Endothelial cell of hepatic sinusoid (primary cell): ENCODE measurements at regions not wholly inside any gene's neighbourhood (a gene's known extent, or its start where the extent isn't known, plus 50 kb on each side); places are given as distances from the start of the nearest gene placed in this dataset.
"Not testable (repeated sequence)": the region's sequence is repeated elsewhere in the genome, so short reads cannot be mapped to it uniquely, and the experiment has no call there.

ENCODE experiments used
- in situ Hi-C: cut with HindIII; loops from 2 replicates; pipeline ENCODE4 v1.10.0; 2017; ENCODE audit warnings: low sequenced_read_pairs

DNA sequence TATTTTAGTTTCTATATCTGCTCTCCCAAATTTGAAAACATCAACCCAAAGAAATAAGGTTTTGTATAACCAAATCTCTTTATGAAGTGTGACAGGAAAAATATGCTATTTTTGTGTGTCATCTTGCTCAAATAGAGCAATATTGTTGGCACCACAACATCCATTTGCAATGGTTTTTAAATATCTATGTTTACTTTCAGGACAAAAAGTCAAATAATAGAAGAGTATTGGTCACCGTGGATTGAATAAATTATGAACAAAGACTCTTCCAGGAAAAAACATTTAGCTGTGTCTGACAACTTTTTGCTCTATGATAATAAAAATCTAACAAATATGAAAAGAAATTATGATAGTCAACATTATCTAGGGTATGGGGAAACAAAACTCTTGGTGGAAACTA, 439.2 kb downstream of the BTG1 start:
- in situ Hi-C loops = no loop called here

- in situ Hi-C loops = no loop called here
These were observed 441.2 kb downstream of the BTG1 start for GRCh38 chr12:91704446-91704845.

DNA sequence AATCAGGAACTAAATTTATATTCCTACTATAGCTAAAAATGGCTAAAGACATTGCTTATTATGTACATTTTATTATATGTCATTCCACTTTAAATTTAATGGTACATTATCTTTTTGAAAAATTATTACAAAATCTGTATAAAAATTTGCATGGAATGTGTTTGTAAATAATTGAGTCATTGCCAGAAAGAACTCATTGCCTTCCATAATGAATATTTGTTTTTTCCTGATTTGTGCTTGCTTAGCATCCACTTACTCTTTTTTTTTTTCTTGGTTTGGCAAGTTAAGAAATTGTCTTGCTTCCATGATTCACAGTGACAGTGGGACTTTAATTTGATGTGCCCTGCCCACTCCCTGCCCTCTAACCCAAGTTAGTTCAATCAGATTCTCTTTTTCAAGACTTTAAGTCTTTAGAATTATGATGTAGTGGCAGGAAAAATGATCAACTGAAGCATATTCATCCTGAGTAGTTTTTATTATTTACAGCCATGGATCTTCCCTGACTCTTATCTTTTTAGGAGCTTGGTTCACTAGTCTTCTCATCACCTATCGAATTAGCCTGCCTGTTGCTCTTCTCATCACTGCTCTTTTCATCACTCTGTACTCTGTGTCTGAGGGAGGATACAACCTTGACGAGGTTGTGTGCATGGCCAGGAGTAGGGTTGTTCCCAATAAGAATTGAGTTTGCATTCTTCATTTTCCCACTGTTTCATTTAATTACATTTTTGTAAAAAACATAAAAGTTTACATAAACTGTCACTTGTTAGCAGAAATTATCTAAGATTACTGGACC, 442.0 kb downstream of the BTG1 start:
- in situ Hi-C loops = no loop called here

- in situ Hi-C loops = no loop called here
These were observed 442.7 kb downstream of the BTG1 start for GRCh38 chr12:91702843-91703425.

DNA sequence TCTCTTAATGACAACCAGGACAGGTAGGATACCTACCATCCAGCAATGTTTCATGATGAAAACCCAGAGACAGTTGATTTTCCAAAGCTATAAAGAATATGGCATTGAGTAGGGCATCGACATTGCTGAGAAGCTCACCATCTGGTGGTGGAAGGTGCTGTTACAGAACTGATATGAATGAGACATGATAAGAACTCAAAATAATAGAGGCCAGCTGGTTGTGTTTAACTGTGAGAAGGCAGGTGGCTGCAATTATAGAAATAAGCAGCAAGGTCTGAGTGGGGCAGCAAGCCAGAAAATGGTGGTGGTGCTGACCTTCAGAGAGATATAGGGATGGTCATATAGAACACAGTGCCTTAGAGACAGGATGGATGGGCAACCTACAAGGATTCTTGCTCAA, 449.7 kb downstream of the BTG1 start:
- in situ Hi-C loops = no loop called here

- in situ Hi-C loops = not testable (repeated sequence)
These were observed 450.2 kb downstream of the BTG1 start for GRCh38 chr12:91695406-91695805.

DNA sequence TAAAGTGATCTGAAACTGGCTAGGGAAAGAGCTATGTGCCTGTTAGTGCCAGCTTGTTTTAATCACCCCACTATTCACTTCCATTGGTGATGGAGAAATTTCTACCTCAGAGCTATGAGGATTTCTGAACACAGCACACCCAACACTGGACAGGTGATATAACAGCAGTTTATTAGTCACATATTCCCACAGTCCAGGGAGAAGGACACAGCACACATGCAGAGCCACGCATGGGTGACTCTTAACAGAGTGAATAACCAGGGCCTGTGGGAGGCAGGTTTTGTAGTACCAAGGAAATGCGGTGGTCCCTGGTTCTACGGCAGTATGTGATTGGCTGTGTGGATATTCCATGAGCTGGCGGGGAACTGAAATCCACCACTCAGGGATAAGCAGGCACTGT, 455.1 kb downstream of the BTG1 start:
- in situ Hi-C loops = no loop called here

DNA sequence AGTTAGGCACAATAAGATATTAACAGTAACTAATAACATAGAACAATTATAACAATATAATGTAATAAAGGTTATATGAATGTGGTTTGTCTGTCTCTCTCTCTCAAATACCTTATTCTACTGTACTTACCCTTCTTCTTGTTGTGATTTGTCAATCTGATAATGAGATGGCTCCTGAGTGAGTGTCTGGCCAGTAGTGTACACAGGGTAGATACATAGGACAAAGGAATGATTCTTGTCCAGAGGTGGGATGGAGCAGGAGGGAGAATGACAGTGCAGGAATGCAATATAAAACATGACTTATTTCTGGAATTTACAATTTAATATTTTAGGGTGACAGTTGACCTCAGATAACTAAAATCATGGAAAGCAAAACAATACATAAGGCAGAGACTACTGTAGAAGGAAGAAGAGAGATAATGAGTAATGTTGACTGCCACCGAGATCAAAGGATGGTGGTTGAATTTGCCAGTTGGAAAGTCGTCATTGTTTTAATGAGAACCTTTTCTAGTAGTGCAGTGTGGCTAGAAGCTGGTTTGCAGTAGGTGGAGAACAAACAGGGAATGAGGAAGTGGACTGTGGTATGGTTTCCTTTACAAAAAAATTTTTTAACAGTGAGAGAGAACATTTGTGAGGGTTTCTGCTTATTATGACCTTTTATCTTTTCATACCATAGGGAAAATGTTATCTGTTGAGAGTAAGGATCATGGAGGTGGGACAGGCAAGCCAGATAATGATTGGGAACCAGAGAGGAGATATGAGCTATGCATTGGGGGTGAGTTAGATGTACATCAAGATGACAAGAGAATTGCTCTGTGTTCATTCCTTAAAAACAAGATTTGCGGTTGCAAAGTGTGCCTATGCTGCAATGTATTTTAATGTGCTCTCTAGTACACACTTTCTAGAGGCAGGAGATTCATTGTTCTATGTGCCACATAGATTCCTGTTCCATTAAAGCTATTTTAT, 458.3 kb downstream of the BTG1 start:
- in situ Hi-C loops = no loop called here

DNA sequence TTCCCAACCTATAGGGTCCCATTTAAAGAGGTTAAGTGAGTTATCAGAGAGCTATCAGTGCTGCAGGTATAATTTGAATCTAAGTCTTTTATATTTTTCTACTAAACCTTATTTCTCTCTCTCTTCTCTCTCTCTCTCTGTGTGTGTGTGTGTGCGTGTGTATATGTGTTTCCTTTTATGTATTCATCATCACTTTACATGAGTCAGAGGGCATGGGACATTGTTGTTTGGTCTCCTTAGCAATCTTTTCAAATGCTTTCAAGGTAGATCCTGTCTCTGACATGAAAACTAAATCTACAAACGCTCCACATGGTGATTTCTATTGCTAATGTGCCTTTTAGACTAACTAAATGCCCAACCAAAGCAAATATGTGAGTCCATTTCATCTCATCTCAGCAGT, 459.7 kb downstream of the BTG1 start:
- in situ Hi-C loops = no loop called here

DNA sequence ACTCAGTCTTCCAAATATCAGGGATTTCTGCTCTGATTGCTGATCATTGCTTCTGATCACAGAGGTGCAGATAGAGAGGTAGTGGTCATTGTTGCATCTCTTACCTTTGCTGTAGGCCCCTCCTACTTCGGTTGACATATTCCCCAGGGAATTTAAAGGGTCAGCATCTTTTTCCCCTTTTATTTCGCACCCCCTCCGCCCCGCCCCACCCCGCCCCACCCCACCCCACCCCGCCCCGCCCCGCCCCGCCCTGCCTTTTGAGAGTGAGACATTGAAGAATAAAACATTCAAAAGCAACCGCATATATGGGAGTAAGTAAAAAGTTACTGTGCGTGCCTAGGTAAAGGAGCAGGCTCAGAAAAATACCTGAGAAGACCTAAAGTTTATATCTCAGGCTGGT, 463.9 kb downstream of the BTG1 start:
- in situ Hi-C loops = no loop called here

GRCh38 chr12:91680864-91681263, 464.8 kb downstream of the BTG1 start:
- in situ Hi-C loops = no loop called here

DNA sequence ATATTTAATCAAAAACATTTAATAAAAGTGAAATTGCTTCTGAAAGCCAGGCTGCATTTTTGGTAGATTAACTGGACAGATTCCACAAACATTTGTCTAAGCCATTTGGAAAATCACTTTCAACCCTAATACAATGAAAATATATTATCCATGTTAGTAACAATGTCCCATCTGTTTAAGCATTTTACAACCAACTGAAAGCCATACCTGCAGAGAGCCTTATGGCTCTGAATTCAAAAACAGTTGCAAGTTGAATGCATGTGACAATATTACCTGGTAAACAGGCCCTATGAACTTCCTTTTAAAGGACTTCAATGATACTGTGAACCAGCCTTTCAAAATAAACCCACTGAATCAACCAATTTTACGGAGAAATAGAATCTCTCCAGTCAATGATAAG, 468.1 kb downstream of the BTG1 start:
- in situ Hi-C loops = no loop called here

DNA sequence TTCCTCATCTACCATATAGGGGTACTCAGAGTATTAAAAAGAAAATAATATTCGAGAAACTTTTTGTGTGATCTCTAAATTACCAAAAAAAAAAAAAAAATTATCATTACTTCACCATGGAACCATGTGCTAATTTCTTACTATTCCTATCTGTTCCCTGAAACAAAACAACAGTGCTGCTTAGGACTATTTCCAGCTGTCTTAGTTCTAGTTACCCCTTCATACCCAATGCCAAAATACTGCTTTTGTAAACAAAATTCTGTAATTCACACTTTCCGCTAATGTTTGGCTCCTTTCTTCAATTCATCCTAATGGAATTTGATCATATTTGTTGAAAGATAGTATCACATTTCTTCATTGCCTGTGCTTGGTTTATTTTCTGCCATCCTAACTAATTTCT, 470.2 kb downstream of the BTG1 start:
- in situ Hi-C loops = no loop called here

- in situ Hi-C loops = loop anchor here (5.0 kb wide), 1 partner anchor 45 kb away; no protein-coding TSS in a partner anchor
These were observed 473.5 kb downstream of the BTG1 start for GRCh38 chr12:91672130-91672529.

DNA sequence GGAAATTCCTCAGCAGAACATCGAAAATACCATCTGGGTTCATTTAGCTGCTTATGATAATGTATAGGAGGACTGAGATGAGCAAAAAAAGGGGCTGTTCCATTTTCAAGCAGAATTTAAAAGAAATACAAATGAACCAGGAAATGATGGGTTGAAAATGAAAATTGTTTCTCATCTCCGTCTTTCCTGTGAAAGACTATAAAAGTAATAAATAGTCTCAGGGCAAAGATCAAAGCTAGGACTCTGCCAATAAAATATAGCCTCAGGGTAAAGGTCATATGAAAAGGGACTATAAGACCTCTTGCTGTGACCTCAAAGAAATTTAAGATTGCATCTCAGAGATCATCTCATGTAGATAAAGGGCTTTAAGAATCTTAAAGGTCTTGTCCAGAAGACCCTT, 478.0 kb downstream of the BTG1 start:
- in situ Hi-C loops = no loop called here

GRCh38 chr12:91663744-91664143, 481.1 kb upstream of the DCN start:
- in situ Hi-C loops = no loop called here

GRCh38 chr12:91663310-91663709, 480.7 kb upstream of the DCN start:
- in situ Hi-C loops = no loop called here

DNA sequence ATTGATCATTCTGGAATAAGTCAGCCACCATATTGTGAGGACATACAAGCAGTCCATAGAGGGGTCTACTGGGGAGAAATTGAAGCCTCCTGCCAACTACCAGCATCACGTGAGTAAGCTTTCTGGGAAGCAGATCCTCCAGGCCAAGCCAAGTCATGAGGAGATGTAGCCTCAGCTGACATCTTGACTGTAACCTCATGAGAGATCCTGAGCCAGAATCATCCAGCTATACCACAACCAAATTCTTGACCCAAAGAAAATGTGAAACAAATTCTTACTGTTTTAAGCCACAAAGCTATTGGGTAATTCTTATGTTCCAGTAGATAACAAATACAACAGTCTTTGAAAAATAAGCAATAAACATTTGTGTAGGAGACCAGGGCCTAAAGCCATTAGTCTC, 479.4 kb upstream of the DCN start:
- in situ Hi-C loops = no loop called here

DNA sequence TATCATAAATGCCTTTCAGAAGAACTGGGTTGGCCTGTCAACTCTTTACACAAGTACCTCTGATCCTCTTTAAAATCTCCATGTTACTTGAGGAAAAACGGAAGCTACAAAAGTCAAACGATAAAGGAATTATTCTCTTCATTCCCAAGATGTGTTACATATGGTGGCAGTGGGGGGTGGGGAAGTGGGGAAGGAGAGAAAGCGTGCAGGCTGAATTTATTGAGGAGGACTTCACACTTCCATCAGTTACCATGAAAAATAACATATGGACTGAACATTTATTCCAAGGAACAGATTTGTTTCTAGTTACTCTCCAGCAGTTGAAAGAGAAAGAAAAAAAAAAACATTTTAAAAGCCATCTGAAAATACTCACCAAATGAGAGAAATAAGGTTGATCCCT, 474.4 kb upstream of the DCN start:
- in situ Hi-C loops = no loop called here

- in situ Hi-C loops = no loop called here
These were observed 473.3 kb upstream of the DCN start for GRCh38 chr12:91655966-91656365.

- in situ Hi-C loops = no loop called here
These were observed 471.5 kb upstream of the DCN start for GRCh38 chr12:91654087-91654486.

DNA sequence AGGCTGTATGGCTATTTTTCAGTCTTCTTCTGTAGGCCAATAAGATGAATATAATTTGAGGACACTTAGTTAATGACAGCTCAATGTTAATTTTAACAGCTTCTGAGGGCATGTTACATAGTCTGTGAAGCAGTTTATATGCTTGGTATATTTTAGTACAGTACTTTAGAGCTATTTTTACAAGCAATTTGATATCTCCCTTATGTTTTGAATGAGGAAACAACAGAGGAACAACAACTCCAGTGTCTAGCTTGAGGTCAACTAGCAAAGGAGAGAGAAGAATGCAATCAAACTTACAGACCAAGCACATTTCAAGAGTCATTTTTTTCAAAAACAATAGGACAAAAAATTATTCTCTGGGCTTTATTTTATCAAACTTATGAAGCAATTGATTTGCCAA, 469.1 kb upstream of the DCN start:
- in situ Hi-C loops = no loop called here
